ENCODE measurements at regions not wholly inside any gene's neighbourhood (a gene's known extent, or its start where the extent isn't known, plus 50 kb on each side); places are given as distances from the start of the nearest gene placed in this dataset.

DNA sequence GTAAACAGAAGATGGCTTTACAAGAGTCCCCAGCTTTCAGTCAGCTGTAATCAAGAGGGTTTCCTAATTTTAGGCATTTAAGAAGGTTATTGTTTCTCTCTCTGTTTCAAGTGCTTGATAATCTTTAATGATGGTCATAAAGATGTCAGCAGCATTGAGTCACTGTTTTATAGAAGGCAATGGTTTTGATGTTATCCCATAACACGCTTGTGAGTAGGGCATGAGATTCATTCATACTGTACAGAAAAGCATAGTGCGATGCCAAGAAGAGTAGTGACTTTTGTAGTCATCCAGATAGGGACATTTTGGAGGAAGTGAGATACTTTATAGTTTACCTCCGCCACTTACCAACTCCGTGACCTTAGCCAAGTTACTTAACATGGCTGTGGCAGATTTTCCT lies 364.2 kb upstream of the SLC10A2 start:
- DNase-seq (ENCODE audit: low read depth), result no peak

DNA sequence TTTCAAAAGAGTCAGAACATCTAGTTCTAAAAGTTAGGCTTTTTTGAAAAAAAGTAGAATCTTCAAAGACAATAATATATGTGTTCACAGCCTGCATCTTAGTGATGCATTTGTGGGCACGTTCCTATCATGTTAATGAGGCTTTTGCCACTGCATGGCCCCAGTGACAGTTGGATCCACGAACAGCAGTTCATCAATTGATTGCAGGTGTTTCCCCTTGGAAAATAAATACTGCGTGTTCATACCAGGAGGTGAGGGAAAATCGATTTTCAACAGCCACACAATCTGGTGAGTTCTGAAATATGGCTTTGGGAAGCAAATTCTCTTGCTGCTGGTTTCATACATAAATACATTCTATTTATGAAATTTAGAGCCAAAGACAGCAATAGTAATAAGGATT lies 343.8 kb upstream of the SLC10A2 start:
- no peak for DNase-seq (ENCODE audit: low read depth)

DNA sequence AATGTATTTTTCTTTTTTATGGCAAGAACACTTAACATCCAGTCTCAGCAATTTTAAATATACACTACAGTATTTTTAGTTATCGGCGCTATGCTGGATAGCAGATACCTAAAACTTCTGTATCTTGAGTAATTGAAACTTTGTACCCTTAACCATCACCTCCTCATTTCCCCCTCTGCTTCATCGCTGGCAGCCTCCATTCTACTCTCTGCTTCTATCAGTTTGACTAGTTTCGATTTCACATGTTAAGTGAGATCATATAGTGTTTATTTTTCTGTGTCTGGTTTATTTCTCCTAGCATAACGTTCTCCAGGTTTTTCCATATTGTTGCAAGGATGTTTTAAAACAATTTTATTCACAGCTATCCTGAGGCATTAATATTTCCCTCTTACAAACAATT lies 340.8 kb upstream of the SLC10A2 start:
- DNase-seq (ENCODE audit: low read depth), result no peak

DNA sequence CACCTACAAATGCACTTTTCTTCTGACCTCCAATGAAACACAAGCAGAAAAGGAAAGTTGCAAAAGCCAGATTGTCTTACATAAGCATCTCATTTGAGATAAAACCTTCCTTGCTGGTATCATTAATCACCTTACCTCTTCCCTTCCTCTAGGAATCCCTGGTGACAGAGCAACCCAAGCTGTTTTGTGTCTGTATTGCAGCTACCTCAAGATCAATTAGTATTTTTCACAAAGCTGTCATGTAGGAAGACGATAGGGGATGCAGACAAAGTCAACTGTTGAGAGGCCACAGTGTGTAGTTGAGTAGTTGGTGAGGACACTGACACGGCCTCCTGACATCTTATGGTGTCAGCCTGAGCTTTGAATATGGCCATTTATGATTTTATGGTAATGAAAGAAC lies 339.1 kb upstream of the SLC10A2 start:
- DNase-seq (ENCODE audit: low read depth), result no peak

DNA sequence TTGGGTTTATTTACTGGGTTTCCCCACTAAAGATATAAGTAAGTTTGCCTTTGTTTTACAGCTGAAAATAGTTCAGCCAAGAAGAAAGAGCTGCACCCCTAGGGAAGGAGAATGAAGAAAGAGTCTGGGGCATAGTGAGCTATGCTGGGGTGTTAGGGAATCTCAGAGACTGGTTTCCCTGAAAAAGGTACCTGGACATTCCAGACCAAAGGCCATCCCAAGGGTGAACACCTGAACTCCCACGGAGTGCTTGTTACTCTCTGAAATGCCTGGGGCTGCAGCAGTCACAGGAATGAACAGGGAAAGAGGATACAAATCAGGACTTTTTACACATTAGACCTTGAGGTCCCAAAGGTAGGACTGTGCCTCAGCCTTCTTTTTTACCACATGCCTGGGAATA lies 337.6 kb upstream of the SLC10A2 start:
- DNase-seq (ENCODE audit: low read depth), result no peak

DNA sequence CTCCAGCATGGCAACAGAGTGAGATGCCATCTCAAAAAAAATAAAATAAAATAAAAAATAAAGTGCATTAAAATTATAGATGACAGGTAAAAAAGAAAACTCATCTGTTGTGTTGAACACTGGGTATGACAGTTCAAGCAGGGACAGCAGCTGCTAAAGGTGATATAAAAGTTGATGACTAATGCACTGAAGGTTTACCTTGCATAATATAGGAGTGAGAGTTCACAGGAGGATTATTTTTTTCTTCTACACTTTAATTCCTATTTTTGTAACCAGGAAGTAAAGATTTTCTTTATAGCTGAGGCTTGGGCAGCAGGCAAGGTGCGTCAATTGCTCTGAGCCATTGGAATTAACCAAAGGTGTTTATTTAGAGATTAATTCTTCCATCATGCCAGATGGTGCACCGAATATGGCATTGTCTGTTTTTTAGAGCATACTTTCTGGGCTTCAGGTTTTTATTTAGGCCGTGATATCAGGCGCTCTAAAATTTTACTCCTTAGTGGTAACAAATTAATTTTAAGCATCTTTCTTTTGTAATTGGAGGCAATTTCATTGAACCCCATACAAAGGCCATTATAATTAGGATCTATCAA lies 337.0 kb upstream of the SLC10A2 start:
- no peak for DNase-seq (ENCODE audit: low read depth)

DNA sequence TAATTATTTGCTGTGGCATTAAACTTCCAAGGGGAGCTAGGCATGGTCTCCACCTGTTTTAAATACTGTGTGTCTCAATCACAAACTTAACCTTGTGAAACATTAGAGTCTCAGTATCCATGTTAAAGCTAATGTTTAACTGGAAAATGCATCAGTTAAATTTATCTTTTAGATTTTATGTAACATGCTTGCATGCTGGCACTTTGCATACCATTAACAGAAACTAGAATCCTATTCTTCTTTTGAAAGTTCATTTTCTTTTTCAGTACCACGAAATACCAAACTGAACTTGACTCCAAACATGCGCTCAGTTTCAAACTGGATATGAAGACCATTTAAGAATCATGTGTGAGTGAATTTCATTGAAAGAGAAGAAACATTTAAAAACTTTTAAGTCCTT lies 328.9 kb upstream of the SLC10A2 start:
- DNase-seq (ENCODE audit: low read depth), result no peak

DNA sequence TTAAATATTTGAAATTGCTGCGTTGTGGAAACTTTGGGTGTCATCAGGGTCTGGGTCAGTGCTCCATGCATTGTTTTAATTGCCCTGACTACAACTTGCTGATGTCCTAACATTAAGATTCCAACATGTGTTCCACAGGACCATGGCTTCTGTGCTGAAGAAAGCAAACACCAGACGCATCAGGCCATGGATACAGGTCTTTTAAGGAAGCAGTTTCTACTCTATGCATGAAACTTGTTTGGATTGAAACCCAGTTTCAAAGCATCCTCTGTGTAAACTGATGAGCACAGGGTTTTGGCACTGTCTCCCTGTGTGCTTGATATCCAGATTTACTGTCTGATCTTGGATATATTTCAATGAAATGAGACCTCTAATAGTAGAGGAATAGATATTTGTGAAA lies 328.4 kb upstream of the SLC10A2 start:
- no peak for DNase-seq (ENCODE audit: low read depth)

DNA sequence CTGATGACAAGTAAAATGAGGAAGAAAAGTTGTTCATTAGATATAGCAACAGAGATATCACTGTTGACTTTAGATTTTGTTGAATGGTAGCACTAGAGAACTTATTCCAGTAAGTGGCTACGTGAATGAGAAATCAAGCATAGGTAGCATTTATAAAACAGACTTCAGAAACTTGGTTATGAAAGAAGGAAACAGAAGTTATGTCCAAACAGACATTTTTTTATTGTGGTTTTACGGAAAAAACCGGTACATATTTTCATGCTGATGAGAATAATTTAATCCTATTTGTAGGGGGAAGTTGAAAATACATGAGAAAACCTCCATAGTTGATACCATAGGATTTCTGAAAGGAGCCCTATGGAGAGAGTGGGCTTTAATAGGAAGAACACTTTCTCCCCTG lies 325.7 kb upstream of the SLC10A2 start:
- no peak for DNase-seq (ENCODE audit: low read depth)

DNA sequence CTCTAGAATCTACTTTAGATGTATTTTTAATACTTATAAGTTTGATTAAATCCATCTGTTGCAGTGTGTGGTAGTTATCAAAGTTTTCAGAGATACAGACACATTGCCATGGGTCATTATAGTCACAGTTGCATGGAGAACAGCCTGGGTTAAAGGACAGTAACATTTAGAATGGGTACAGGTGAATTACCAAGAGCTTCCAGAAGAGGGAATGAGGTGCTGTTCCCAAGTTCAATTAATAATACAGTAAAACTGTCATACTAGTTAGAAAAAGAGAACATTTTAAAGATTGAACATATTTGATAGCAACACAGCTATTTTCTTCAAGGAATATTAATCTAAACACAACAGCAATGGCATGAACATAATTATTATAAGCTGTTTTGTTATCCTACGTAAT lies 322.6 kb upstream of the SLC10A2 start:
- no peak for DNase-seq (ENCODE audit: low read depth)

DNA sequence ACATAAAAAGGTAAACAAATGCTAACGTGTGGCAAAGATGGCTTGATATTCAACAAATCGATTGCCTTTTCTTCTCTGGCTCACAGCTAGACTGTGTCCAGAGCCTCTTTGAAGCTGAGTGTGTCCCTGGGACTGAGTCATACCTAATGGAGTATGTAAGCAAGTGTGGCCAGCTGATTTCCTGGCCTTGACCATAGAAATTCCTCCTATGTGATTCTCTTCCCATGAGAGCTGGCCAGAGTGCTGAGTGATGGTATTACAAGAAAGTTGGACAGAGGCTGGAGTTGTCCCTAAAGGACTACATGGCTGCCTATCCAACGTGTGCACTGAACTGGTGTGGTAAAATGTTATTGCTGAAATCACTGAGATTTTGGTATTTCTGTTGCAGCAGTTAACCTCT lies 320.1 kb upstream of the SLC10A2 start:
- DNase-seq (ENCODE audit: low read depth), result no peak

DNA sequence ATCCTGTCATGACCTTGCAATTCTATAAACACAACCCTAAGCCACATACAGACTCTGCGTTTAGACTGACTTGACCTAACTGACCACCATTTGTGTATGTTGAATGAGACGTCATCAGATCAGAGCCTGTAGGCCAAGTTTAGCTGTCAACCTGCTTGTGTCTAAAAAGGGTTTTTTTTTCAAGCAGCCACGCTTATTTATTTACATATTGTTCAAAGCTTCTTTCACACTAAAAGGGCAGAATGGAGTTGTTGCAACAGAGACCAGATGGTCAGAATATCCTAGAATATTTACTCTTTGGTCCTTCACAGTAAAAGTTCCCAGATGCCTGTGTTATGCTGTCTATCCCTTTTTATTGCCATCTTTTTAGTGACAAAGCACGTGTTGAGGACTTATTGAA lies 307.7 kb upstream of the SLC10A2 start:
- DNase-seq (ENCODE audit: low read depth), result no peak

DNA sequence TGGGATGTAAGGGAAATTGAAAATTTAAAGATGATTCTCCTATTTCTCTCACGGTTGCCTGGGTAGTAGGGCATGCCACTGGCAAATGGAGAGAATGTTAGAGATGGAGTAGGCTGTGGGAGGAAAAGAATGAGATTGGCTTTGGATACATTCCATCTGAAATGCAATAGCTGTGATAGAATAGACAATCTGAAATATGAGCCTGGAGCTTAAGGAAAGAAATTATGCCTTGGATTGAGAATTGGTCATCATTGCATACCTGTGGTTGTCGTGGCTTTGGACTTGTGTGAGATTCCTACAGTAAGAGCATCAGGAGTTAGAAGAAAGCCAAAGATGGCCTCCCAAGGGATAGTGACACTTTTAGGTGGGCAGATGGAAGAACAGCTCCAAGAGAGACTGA lies 305.1 kb upstream of the SLC10A2 start:
- no peak for DNase-seq (ENCODE audit: low read depth)

DNA sequence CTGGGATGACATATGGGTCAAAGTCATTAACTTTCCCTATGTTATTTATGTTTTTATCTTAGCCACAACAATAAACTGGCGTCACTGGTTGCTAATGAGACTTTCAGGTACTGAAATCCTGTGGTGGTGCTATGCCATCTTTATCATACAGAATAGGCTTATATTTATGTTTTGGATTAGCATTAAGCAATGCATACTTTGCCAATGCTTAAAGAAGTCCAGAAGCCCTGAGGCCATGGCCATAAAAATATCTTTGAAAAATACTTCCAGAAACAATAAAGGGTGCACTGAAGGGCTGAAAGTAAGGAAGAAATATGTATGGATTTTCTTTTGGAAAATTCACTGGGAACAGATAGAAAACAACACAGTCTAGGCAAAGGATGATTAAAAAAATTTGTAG lies 304.6 kb upstream of the SLC10A2 start:
- DNase-seq (ENCODE audit: low read depth), result no peak

DNA sequence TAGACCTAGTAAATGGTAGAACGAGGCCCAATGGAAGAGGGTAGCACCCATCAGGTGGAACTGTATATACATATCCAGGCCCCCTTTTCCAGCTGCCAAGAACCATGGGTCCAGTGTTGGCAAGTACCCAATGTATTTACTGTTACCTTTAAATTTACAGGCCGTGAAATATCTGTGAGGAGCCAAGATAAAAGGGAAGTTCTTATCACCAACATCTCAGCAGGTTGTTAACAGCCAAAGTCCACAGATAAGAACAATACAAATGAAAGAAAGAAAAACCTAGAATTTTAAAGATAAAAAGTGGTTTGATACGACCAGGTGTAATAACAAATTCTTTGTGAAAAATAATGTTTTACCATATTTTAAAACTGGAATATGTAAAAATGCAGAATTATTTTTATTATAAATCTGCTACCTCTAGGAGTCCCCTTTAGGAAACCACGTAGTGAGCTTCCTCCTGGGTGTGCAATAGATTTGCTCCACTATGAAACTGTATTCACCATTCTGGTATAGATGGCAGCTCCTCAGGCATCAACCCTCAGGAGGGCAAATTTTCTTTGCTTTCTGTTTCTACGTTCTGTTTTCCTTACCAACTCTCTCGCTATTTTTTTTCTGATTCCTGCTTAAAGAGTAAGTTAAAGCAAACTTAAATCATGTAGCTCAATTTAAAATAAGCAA lies 292.2 kb upstream of the SLC10A2 start:
- DNase-seq (ENCODE audit: low read depth), result no peak

DNA sequence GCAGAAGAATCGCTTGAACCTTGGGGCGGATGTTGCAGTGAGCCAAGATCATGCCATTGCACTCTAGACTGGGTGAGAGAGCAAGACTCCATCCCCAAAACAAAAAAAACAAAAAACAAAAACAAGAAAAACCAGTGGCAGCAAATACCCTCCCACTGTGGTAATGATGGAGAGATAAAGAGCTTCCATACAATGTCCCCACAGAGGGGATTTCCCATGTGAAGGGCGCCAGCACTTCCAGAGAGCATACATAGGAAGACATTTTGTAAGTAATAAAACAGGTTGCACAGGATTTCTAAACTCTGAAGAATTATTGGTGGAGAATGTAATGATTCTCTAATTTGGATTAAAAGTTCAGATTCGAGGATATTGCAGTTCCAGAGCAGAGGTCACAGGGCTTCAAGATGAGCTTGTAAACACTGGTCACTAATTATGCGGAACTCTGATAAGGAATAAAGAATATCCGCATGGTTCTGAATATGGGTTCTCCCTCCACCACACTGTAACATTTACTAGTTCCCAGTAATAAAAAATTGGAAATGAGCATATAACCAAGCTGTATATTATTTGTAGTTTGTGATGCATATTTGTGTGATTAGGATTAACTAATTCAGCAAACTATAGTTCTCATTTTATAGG lies 290.1 kb upstream of the SLC10A2 start:
- DNase-seq (ENCODE audit: low read depth), result no peak

DNA sequence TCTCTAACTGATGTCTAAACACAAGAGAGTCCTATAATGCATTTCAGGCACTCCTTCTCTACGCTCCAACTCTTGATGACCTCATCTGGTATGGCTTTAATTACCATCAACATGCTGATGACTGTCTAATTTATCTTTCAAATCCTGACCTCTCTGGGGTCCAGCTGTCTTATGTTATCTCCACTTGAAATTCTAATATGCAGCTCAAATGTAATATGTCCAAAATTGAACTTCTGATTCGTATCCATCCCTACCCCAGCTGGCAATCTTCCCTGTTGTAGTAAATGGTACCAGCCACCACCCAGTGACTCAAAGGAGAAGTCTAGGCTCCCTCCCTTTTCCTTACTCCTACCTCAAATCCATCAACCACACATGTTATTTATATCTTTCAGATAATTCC lies 288.0 kb upstream of the SLC10A2 start:
- DNase-seq (ENCODE audit: low read depth), result no peak

DNA sequence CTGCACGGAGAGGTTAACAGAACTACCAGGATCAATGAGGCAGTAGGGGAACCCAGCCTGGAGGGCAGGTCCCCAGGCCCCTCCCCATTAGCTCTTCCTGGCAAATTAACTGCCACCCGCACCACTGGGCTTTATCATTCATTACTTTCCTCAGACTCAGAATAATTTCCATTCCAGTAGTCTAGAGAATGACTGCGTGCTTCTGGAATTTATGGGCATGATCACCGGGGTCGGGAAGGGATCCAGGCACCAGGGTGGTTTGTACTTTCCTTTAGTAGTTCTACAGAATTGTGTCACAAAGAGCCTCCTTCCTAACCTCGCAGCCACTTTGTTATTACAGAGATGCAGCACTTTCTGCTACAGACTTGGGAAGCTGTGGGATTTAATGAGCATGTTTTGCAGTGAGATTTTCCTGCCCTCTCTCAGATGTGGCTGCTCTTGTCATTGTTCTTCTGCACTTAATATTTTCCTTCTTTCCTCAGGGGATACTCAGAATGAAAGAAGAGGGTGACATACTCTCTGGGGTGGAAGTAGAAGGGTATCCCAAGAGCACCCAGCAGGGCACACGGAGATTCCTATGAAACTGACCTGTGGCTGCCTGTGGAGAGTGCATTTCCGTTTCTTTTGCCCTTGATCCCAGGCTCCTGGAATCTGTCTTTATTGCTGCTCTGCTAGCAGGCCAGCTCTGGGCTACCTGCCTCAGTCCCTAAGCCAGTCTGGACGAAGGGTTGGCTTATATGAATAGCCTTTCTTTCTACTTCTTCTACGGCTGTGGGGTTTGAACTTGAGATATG lies 285.0 kb upstream of the SLC10A2 start:
- DNase-seq (ENCODE audit: low read depth), result no peak

DNA sequence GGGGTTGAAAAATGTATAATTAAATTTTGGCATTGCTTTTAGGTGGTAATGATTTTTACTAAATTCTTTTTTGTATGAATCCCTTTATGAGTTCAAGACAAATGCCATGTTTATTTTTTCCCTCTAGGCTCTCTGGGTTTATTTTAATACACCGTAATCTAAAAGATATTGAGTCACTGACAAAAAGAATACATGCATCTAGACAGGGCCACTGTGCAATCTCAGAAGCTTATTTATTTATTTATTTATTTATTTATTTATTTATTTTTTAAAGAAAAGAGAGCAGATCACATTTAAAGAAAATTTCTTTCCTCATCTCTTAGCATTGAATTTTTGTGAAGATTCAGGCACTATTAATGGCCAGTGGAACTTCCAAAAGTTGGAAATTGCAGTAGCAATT lies 283.9 kb upstream of the SLC10A2 start:
- no peak for DNase-seq (ENCODE audit: low read depth)

DNA sequence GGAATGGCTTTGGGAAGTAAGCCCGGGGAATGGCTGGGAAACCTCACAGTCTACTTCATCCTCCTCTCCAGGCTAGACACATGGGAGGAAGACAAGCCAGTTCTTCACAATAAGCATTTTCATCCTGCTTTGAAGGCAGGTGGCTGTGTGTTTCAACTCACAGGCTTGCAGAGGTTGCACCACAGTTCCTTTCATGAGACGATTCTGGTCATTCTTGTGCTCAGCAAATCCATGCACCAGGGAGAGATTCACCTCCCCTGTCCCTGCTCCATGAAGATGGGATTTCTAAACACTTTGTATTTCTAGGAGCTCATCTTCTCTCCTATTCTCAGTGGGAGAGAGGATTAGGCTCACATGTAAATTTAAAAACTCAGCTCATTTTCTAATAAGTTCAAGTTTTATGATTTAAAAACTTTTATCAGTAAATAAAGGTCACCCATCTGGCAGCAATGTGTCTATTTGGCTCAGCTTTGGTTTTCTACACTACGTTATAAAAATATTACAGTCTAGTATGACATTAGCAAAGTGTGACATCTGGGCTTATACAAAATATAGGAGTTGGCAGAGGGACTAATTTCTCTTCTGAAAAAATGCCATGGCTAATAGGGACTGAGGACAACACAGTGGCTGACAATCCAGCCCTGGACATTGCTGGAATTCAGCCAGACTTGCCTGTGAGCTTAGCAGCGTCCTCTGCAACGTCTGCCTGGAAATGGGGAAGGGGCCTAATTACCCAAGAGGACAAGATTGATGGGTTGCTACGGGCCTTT lies 283.2 kb upstream of the SLC10A2 start:
- DNase-seq (ENCODE audit: low read depth), result no peak

DNA sequence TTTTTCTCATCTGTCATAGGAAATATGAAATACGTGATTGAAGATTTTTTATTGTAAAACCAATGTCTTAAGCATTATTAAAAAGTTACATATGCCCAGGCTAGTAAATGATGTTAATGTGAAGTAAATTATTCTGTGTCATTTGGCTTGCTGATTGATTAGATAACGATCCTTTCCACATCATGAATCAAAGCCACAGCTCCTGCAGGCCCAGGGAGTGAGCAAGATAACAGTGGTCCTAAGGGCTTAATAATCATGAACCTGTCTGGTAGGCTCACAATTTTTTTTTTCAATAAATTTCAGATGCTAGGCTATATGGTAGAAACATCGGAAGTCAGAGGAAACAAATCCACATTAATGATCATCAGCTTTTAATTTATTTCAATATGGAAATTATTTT lies 269.0 kb upstream of the SLC10A2 start:
- DNase-seq (ENCODE audit: low read depth), result no peak

DNA sequence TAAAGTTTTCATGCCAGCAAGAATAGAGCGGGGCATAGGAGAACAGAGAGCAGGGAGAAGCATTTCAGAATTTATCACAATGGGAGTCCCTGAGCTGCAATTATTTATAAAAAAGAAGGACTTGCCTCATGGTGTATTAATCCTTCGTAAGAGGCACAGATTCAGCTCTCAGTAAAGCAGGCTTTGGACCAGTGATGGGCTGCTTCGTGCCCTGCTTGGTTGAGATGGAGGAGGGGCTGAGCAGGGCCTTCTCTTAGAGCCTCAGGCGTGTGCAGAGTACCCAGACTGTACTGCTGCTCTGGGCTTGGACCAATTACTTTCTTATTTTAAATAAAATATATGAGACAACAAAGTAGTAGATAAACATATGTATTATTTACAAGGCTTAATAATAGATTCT lies 265.7 kb upstream of the SLC10A2 start:
- DNase-seq (ENCODE audit: low read depth), result no peak
